Neural cell (in vitro differentiated cells): ENCODE measurements at regions not wholly inside any gene's neighbourhood (a gene's known extent, or its start where the extent isn't known, plus 50 kb on each side); places are given as distances from the start of the nearest gene placed in this dataset.

Source experiments
- H2AFZ ChIP-seq: fragments of 200-600, 300-800 bp; sonication (generic), shearing (Covaris generic); 2 replicates; pipeline ENCODE4 v1.6.0; 2014; ENCODE audit warnings: low read depth, mild to moderate bottlenecking, antibody characterized with exemption, low read length, moderate library complexity
- H3F3A ChIP-seq: fragments of 200-600 bp; shearing (Covaris generic); 2 replicates; pipeline ENCODE4 v1.6.1; 2016; ENCODE audit warnings: mild to moderate bottlenecking, moderate library complexity, mixed read lengths, antibody characterized with exemption, low read length; ENCODE audit not compliant: insufficient read depth, poor library complexity, severe bottlenecking
- H3K27ac ChIP-seq: fragments of 200-600, 300-800 bp; sonication (generic), shearing (Covaris generic); 2 replicates; pipeline ENCODE4 v1.5.1; 2014; ENCODE audit warnings: mild to moderate bottlenecking, low read length, moderate library complexity
- H3K27me3 ChIP-seq: fragments of 300-800, 200-600 bp; sonication (generic), shearing (Covaris generic); 2 replicates; pipeline ENCODE4 v1.6.0; 2014; ENCODE audit warnings: mild to moderate bottlenecking, low read depth, low read length, moderate library complexity; ENCODE audit not compliant: insufficient read depth
- H3K36me3 ChIP-seq: fragments of 300-800, 200-600 bp; sonication (generic), shearing (Covaris generic); 2 replicates; pipeline ENCODE4 v1.5.1; 2014; ENCODE audit warnings: mild to moderate bottlenecking, antibody characterized with exemption, low read length, moderate library complexity; ENCODE audit not compliant: insufficient read depth
- H3K4me2 ChIP-seq: fragments of 300-800, 200-600 bp; sonication (generic), shearing (Covaris generic); 2 replicates; pipeline ENCODE4 v1.6.0; 2014; ENCODE audit warnings: mild to moderate bottlenecking, low read length
- H3K4me3 ChIP-seq: fragments of 300-800, 200-600 bp; sonication (generic), shearing (Covaris generic); 2 replicates; pipeline ENCODE4 v1.5.1; 2014; ENCODE audit warnings: mild to moderate bottlenecking, low read length, moderate library complexity
- H3K79me2 ChIP-seq: fragments of 200-600 bp; shearing (Covaris generic); replicated peaks from 2 replicates; pipeline ENCODE4 v1.6.0; 2014; ENCODE audit warnings: mild to moderate bottlenecking, low read length, moderate library complexity; ENCODE audit not compliant: insufficient read depth
- H3K9ac ChIP-seq: fragments of 300-800, 200-600 bp; sonication (generic), shearing (Covaris generic); 2 replicates; pipeline ENCODE4 v1.6.1; 2016; ENCODE audit warnings: mild to moderate bottlenecking, low read length, mixed read lengths
- H3K9me2 ChIP-seq: fragments of 200-600 bp; shearing (Covaris generic); 2 replicates; pipeline ENCODE4 v1.6.1; 2016; ENCODE audit warnings: mild to moderate bottlenecking, low read length, mixed read lengths; ENCODE audit not compliant: insufficient read depth
- H3K9me3 ChIP-seq: fragments of 200-600, 300-800 bp; sonication (generic), shearing (Covaris generic); 2 replicates; pipeline ENCODE4 v1.6.1; 2016; ENCODE audit warnings: mild to moderate bottlenecking, mixed run types, low read length, moderate library complexity, mixed read lengths
- H4K20me1 ChIP-seq: fragments of 200-600 bp; shearing (Covaris generic); 2 replicates; pipeline ENCODE4 v1.6.1; 2016; ENCODE audit warnings: mild to moderate bottlenecking, mixed run types; ENCODE audit not compliant: insufficient read depth
- CTCF ChIP-seq: fragments of 450-650 bp; IDR thresholded peaks from 2 replicates; pipeline ENCODE4 v1.5.1; 2014; ENCODE audit warnings: antibody characterized with exemption, mild to moderate bottlenecking, moderate library complexity; ENCODE audit not compliant: poor library complexity, severe bottlenecking
- EP300 ChIP-seq: fragments of 450-650 bp; conservative IDR thresholded peaks from 2 replicates; pipeline ENCODE4 v1.6.1; 2014; ENCODE audit warnings: antibody characterized with exemption, mild to moderate bottlenecking, moderate library complexity; ENCODE audit not compliant: poor library complexity, severe bottlenecking
- EZH2 ChIP-seq: fragments of 200-600, 300-800 bp; shearing (Covaris generic), sonication (generic); IDR thresholded peaks from 2 replicates; pipeline ENCODE4 v1.6.1; 2014; ENCODE audit warnings: antibody characterized with exemption, low read length, borderline replicate concordance, mild to moderate bottlenecking; ENCODE audit not compliant: insufficient read depth, poor library complexity, severe bottlenecking
- MXI1 ChIP-seq: fragments of 450-650 bp; conservative IDR thresholded peaks from 2 replicates; pipeline ENCODE4 v1.6.1; 2014; ENCODE audit warnings: antibody characterized with exemption, mild to moderate bottlenecking; ENCODE audit not compliant: poor library complexity, severe bottlenecking
- POLR2AphosphoS5 ChIP-seq: IDR thresholded peaks from 2 replicates; pipeline ENCODE4 v1.6.1; 2012
- RAD21 ChIP-seq: fragments of 450-650 bp; conservative IDR thresholded peaks from 2 replicates; pipeline ENCODE4 v1.6.1; 2014; ENCODE audit warnings: antibody characterized with exemption, mild to moderate bottlenecking, moderate library complexity
- REST ChIP-seq: IDR thresholded peaks from 2 replicates; pipeline ENCODE4 v1.6.1; 2012; ENCODE audit warnings: borderline replicate concordance
- SMC3 ChIP-seq: fragments of 450-650 bp; conservative IDR thresholded peaks from 2 replicates; pipeline ENCODE4 v1.6.1; 2014; ENCODE audit warnings: antibody characterized with exemption, mild to moderate bottlenecking, moderate library complexity; ENCODE audit not compliant: poor library complexity
- TAF1 ChIP-seq: IDR thresholded peaks from 2 replicates; pipeline ENCODE4 v1.6.1; 2012; ENCODE audit warnings: low read depth

GRCh38 chr5:82644766-82645165 is 366.6 kb upstream of the RPS23 start:
- TF ChIP-seq POLR2AphosphoS5, result peak; percentile 83
- no peak for TF ChIP-seq EZH2
- TF ChIP-seq CTCF, result no peak
- TF ChIP-seq TAF1, result no peak
- TF ChIP-seq EP300, result peak; percentile 74
- TF ChIP-seq MXI1, result no peak
- peak; percentile 51 for TF ChIP-seq SMC3
- TF ChIP-seq RAD21, result peak; percentile 55
- peak; percentile 38 for TF ChIP-seq REST
- Histone ChIP-seq H4K20me1 (no peaks in the 10 kb centered on the region), H3K36me3 (no peaks in the 10 kb centered on the region), H3K79me2 (peaks cover 36% of the 10 kb centered on the region), H3K27me3 (no peaks in the 10 kb centered on the region), H3K9me2 (no peaks in the 10 kb centered on the region), H3K4me3 (peak overlapping the region; percentile 24), H2AFZ (no peak overlapping the region), H3K27ac (peak overlapping the region; percentile 96), H3K9ac (peak overlapping the region; percentile 60), H3K4me2 (peak overlapping the region; percentile 49), H3F3A (peaks cover 11% of the 10 kb centered on the region), H3K9me3 (no peaks in the 10 kb centered on the region)

- H3K9me3 ChIP-seq, result no peaks in the 10 kb centered on the region
- peak overlapping the region; percentile 49 for H3K4me2 ChIP-seq
- H3K4me3 ChIP-seq, result peak overlapping the region; percentile 24
- H3K27ac ChIP-seq, result peak overlapping the region; percentile 96
- H3K79me2 ChIP-seq, result peaks cover 36% of the 10 kb centered on the region
- no peaks in the 10 kb centered on the region for H3K9me2 ChIP-seq
- no peaks in the 10 kb centered on the region for H4K20me1 ChIP-seq
- no peaks in the 10 kb centered on the region for H3K36me3 ChIP-seq
- peak overlapping the region; percentile 60 for H3K9ac ChIP-seq
- no peaks in the 10 kb centered on the region for H3K27me3 ChIP-seq
- peaks cover 11% of the 10 kb centered on the region for H3F3A ChIP-seq
- no peak overlapping the region for H2AFZ ChIP-seq
- TF ChIP-seq POLR2AphosphoS5 (no peak), TAF1 (no peak), RAD21 (no peak), REST (no peak), SMC3 (no peak), EZH2 (no peak), CTCF (no peak), EP300 (no peak), MXI1 (no peak)
Measured at GRCh38 chr5:82644229-82644628, 366.1 kb upstream of the RPS23 start.
